ENCODE measurements at regions not wholly inside any gene's neighbourhood (a gene's known extent, or its start where the extent isn't known, plus 50 kb on each side); places are given as distances from the start of the nearest gene placed in this dataset.

DNA sequence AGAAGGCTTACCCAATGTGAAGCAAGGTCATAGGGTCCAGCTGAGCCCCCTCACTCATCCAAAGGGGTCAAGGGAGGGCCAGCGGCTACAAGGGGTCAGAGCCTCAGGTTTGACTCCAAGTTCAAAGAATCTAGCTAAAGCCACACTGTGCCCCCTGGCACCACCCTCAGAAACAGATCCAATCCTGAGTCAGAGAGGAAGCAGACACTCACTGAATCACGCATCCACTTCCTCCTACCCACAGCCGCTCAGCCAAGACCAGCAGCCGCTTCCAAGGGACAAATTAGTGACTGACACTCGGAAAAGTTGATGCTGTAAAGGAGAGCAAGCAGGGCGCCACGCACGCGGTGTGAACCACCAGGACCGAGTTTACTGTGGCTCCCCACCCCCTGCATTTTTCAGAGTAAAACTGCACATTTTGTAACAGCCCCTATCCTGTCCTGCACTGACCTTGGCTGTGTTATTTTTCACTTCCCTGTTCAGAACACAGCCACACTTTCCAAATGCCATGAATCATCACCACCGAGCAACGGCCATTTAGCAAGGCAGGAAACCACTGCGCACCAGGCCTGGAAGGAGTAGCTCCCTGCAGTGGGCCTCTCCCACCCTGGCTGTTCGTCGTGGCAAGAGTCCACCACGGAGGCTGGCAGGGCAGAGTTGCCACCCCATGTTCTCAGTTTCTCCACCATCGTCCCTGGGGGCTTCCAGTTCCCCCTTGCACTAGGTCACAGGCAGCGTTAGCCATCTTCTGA is 147.8 kb downstream of the TOMM20 start (continued):
- TF ChIP-seq, protein P1, sequence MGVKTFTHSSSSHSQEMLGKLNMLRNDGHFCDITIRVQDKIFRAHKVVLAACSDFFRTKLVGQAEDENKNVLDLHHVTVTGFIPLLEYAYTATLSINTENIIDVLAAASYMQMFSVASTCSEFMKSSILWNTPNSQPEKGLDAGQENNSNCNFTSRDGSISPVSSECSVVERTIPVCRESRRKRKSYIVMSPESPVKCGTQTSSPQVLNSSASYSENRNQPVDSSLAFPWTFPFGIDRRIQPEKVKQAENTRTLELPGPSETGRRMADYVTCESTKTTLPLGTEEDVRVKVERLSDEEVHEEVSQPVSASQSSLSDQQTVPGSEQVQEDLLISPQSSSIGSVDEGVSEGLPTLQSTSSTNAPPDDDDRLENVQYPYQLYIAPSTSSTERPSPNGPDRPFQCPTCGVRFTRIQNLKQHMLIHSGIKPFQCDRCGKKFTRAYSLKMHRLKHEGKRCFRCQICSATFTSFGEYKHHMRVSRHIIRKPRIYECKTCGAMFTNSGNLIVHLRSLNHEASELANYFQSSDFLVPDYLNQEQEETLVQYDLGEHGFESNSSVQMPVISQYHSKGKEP (CRISPR knock-in tag; IDR thresholded peaks at IDR 0.05), result no peak
- TF ChIP-seq AKNA (CRISPR knock-in tag; IDR thresholded peaks at IDR 0.05; ENCODE audit: borderline replicate concordance) (no peak), KLF16 (CRISPR knock-in tag; IDR thresholded peaks at IDR 0.05) (no peak), ZNF256 (CRISPR knock-in tag; conservative IDR thresholded peaks at IDR 0.05) (no peak), SNAI1 (CRISPR knock-in tag; IDR thresholded peaks at IDR 0.05; ENCODE audit: borderline replicate concordance) (no peak), CHD4 (IDR thresholded peaks at IDR 0.05; ENCODE audit: borderline replicate concordance, low read length) (no peak), BRCA1 (CRISPR knock-in tag; IDR thresholded peaks at IDR 0.05) (0 out of 2 replicates have a peak, but pooled peaks have one; percentile 45), PHF5A (CRISPR knock-in tag; IDR thresholded peaks at IDR 0.05; ENCODE audit: low read depth, unreplicated experiment) (no peak), FOXJ3 (CRISPR knock-in tag; IDR thresholded peaks at IDR 0.05; ENCODE audit: borderline replicate concordance) (0 out of 2 replicates have a peak, but pooled peaks have one; percentile 40), ZNF343 (CRISPR knock-in tag; IDR thresholded peaks at IDR 0.05) (no peak), ZNF205 (CRISPR knock-in tag; IDR thresholded peaks at IDR 0.05) (peak; percentile 49; the same call in 1 of the 2 replicates), SMARCC2 (IDR thresholded peaks at IDR 0.05) (no peak), NFIC (IDR thresholded peaks at IDR 0.05; ENCODE audit: low read length) (no peak), ISX (CRISPR knock-in tag; conservative IDR thresholded peaks at IDR 0.05) (no peak; the same call in 1 of the 2 replicates), NR3C1 (CRISPR knock-in tag; IDR thresholded peaks at IDR 0.05) (no peak), MTA3 (CRISPR knock-in tag; IDR thresholded peaks at IDR 0.05) (no peak), ZNF563 (CRISPR knock-in tag; IDR thresholded peaks at IDR 0.05) (no peak), NFE2L1 (CRISPR knock-in tag; IDR thresholded peaks at IDR 0.05; ENCODE audit: borderline replicate concordance) (no peak)
- TF ChIP-seq, protein P2, sequence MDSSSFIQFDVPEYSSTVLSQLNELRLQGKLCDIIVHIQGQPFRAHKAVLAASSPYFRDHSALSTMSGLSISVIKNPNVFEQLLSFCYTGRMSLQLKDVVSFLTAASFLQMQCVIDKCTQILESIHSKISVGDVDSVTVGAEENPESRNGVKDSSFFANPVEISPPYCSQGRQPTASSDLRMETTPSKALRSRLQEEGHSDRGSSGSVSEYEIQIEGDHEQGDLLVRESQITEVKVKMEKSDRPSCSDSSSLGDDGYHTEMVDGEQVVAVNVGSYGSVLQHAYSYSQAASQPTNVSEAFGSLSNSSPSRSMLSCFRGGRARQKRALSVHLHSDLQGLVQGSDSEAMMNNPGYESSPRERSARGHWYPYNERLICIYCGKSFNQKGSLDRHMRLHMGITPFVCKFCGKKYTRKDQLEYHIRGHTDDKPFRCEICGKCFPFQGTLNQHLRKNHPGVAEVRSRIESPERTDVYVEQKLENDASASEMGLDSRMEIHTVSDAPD (CRISPR knock-in tag; IDR thresholded peaks at IDR 0.05), result peak; percentile 80
- TF ChIP-seq, protein P3, sequence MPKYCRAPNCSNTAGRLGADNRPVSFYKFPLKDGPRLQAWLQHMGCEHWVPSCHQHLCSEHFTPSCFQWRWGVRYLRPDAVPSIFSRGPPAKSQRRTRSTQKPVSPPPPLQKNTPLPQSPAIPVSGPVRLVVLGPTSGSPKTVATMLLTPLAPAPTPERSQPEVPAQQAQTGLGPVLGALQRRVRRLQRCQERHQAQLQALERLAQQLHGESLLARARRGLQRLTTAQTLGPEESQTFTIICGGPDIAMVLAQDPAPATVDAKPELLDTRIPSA (CRISPR knock-in tag; IDR thresholded peaks at IDR 0.05; ENCODE audit: borderline replicate concordance), result no peak
- TF ChIP-seq, protein P4, sequence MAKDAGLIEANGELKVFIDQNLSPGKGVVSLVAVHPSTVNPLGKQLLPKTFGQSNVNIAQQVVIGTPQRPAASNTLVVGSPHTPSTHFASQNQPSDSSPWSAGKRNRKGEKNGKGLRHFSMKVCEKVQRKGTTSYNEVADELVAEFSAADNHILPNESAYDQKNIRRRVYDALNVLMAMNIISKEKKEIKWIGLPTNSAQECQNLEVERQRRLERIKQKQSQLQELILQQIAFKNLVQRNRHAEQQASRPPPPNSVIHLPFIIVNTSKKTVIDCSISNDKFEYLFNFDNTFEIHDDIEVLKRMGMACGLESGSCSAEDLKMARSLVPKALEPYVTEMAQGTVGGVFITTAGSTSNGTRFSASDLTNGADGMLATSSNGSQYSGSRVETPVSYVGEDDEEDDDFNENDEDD (CRISPR knock-in tag; IDR thresholded peaks at IDR 0.05; ENCODE audit: borderline replicate concordance), result no peak
